ENCODE measurements at regions not wholly inside any gene's neighbourhood (a gene's known extent, or its start where the extent isn't known, plus 50 kb on each side); places are given as distances from the start of the nearest gene placed in this dataset.

DNA sequence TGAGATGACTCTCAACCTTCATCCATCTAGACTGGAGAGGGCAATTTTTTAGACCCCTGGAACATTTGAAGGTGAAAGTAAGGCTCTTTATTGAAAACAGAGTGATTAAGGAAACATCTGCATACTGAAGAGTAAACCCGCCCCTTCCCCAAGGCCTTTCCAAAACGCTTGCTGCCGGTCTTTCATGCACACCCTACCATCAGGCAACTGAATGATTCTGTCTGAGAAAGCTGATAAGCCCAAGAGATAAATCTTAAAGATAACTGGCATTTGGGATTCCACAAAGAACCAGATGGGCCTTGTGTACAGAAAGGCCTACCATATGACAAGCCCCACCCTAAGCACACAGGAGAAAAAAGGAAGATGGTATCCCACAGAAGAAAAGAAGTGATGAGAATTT, 54.4 kb upstream of the PIK3R1 start:
- CTCF ChIA-PET: no interaction called here

GRCh38 chr5:68159224-68159951, 56.2 kb upstream of the PIK3R1 start:
- CTCF ChIA-PET: no interaction called here
- no peak for TF ChIP-seq CTCF (IDR thresholded peaks at IDR 0.05; ENCODE audit: control extremely low read depth, extremely low read depth, low read depth, missing control alignments)

More for the DNA sequence above, 54.4 kb upstream of the PIK3R1 start:
- DNase-seq (ENCODE audit: extremely low spot score): no peak
- TF ChIP-seq CTCF (IDR thresholded peaks at IDR 0.05; ENCODE audit: control extremely low read depth, extremely low read depth, low read depth, missing control alignments): no peak
- POLR2A ChIA-PET: no interaction called here

DNA sequence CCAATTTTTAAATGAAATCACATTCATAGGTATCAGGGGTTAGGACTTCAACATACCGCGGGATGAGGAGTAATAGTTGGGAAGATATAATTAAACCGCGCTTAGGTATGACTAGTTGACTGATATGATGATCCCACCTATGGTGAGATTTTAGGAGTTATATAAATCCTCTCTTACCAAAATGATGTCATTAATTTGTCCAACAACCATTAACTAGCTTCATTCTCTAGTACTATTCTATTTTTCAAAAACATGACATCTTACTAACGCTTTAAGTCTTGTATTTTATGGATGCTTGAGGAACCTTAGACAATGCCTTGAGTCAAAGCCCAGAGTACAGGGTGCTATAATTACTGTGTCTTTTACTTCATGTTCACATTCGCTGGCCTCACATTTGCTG, 59.6 kb upstream of the PIK3R1 start:
- TF ChIP-seq CTCF (IDR thresholded peaks at IDR 0.05; ENCODE audit: control extremely low read depth, extremely low read depth, low read depth, missing control alignments): no peak
- DNase-seq (ENCODE audit: extremely low spot score): no peak
- CTCF ChIA-PET: no interaction called here

More at GRCh38 chr5:68159224-68159951, 56.2 kb upstream of the PIK3R1 start:
- POLR2A ChIA-PET: no interaction called here
- no peak for DNase-seq (ENCODE audit: extremely low spot score)

DNA sequence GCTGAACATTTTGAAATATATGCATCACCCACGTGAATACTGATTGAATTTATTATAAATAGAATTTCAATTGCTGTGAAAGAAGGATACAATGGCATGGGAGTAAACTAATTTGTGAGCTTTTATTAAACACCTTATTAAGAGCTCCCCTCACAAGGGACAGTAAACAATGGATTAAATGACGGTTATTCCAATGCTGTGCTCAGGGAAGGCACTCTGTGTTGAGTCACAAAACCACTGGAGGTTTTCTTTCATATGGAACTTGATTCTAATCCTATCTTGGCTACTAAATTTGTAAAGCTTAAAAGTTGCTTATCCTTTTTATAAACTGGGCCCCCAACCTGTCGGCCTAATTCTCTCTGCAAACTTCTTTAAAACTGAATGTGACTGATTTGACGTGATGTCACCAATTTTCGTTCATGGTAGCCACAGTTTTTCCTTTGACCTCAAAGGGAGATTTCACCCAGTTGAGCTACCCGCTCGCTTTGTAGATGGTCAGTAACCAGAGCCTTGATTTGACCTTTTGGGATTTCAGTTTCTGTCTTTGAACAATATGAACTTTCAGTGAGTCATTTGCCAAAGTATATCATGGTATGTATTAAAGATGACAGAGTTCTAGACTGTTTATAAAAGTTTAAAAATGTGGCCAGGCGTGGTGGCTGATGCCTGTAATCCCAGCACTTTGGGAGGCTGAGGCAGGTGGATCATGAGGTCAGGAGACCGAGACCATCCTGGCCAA, 61.3 kb upstream of the PIK3R1 start:
- POLR2A ChIA-PET: no interaction called here
- no peak for DNase-seq (ENCODE audit: extremely low spot score)
- TF ChIP-seq CTCF (IDR thresholded peaks at IDR 0.05; ENCODE audit: control extremely low read depth, extremely low read depth, low read depth, missing control alignments): no peak
- CTCF ChIA-PET: interaction anchor here (0.7 to 1.1 kb wide), 5 partner anchors 9 to 84 kb away, joined by 3 to 4 read pairs (median 3); no protein-coding TSS in a partner anchor

More for the DNA sequence above, 59.6 kb upstream of the PIK3R1 start:
- POLR2A ChIA-PET: no interaction called here

DNA sequence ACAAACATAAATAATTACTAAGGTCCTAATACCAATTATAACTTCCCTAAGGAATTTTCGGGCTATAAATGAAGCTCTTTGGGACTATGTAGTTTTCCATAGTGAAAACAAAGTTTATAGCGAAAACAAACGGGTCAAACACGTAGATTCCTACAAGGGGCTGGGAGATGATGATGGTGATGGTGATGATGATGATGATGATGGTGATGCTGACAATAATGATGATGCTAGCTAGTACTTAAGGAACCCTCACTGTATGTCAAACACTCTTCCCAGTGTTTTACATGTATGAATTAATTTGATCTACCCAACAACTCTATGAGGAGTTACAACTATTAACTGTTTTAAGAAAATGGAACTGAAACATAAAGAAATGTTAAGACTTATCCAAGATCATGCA, 63.7 kb upstream of the PIK3R1 start:
- no peak for DNase-seq (ENCODE audit: extremely low spot score)
- CTCF ChIA-PET: no interaction called here
- TF ChIP-seq CTCF (IDR thresholded peaks at IDR 0.05; ENCODE audit: control extremely low read depth, extremely low read depth, low read depth, missing control alignments): no peak
- POLR2A ChIA-PET: no interaction called here

DNA sequence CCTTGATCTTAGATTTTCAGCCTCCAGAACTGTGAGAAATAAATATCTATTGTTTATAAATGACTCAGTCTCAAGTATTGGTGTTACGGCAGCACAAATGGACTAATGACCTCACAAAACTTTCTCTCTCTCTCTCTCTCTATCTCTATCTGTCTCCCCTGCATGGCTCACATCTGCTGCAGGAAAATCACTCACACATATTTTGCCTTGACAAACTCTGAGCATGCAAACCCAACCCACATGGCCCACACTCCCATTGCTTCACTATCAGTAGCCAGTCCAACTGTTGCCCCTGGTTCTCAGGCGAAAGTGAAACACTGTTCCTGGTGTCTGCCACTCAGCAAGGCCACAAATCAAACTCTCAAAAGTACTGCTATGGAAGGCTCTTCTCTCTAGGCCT, 66.4 kb upstream of the PIK3R1 start:
- POLR2A ChIA-PET: no interaction called here
- CTCF ChIA-PET: no interaction called here
- DNase-seq (ENCODE audit: extremely low spot score): no peak
- no peak for TF ChIP-seq CTCF (IDR thresholded peaks at IDR 0.05; ENCODE audit: control extremely low read depth, extremely low read depth, low read depth, missing control alignments)

Data from GM10248 (cell line).